ENCODE measurements at regions not wholly inside any gene's neighbourhood (a gene's known extent, or its start where the extent isn't known, plus 50 kb on each side); places are given as distances from the start of the nearest gene placed in this dataset.

DNA sequence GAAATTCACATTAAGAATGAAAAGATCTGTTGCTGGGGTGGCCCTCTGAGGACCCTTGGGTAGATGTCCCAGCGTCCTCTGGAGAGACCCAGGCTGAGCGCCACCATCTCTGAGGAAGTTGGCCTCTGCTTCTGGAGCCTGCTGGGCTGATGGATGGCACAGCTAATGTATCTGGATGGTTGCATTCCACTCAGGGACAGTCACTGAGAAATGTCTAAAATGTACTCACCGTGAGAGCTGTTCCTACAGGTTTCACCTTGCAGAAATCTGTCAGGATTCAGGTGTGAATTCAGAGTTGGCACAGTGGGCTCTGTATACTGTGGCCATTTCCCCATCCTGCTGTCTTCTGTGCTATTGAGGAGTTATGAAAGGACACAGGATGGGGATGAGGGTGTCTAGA is 247.2 kb downstream of the AACS start:
- POLR2A ChIA-PET (ENCODE audit: partially characterized antibody), result interaction anchor here (1.0 kb wide), 1 partner anchor 30 kb away, joined by 3 read pairs; no protein-coding TSS in a partner anchor

More for the DNA sequence above, 247.2 kb downstream of the AACS start:
- Histone ChIP-seq H2BK5ac (ENCODE audit: low read depth, low read length) (no peak overlapping the region), H4K91ac (replicated peaks; ENCODE audit: insufficient read length, low read length) (no peak overlapping the region), H4K5ac (ENCODE audit: insufficient read length, low read depth, low read length) (no peak overlapping the region), H2BK15ac (ENCODE audit: low read length) (no peak overlapping the region), H3K4me1 (replicated peaks in 1 of 4; ENCODE audit: control insufficient read depth in 3 of 4, insufficient read depth in 4 of 4, low read length in 3 of 4) (peaks cover 3 to 17% (median 8%) of the 10 kb centered on the region in 4 experiments), H3K18ac (ENCODE audit: extremely low read depth, low read length) (no peak overlapping the region), H3K79me1 (ENCODE audit: low read depth, low read length) (peaks cover 4% of the 10 kb centered on the region; the same call in 1 of the 2 replicates), H3K4me2 (ENCODE audit: insufficient read depth in 1 of 2, low read depth in 2 of 2, low read length in 2 of 2) (no peak overlapping the region), H3K4ac (replicated peaks; ENCODE audit: insufficient read length, low read depth, low read length) (no peak overlapping the region), H3K27ac (ENCODE audit: low read depth, low read length) (no peak overlapping the region), H2AK5ac (ENCODE audit: low read depth, low read length) (no peak overlapping the region), H2BK12ac (ENCODE audit: low read depth, low read length) (no peak overlapping the region), H3K9ac (replicated peaks in 1 of 4; ENCODE audit: extremely low read depth in 1 of 4, low read depth in 3 of 4, low read length in 3 of 4) (no peak overlapping the region), H2BK120ac (replicated peaks; ENCODE audit: low read depth, low read length) (no peak overlapping the region), H2AFZ (ENCODE audit: low read length) (no peak overlapping the region), H3K23me2 (ENCODE audit: low read depth, low read length) (no peaks in the 10 kb centered on the region; the same call in 1 of the 2 replicates), H3K56ac (replicated peaks; ENCODE audit: insufficient read length, low read depth, low read length) (no peak overlapping the region), H4K20me1 (replicated peaks in 1 of 2; ENCODE audit: control insufficient read depth in 1 of 2, insufficient read depth in 2 of 2, low read length in 2 of 2) (peaks cover 6 to 10% of the 10 kb centered on the region in 2 experiments), H3K79me2 (ENCODE audit: control insufficient read depth in 1 of 2, insufficient read depth in 2 of 2, low read length in 2 of 2) (peaks cover 0 to 21% of the 10 kb centered on the region in 2 experiments; a peak in 1 of 4 replicates), H3K23ac (ENCODE audit: insufficient read length) (no peak overlapping the region), H3K4me3 (ENCODE audit: extremely low read depth in 1 of 4, insufficient read depth in 2 of 4, low read depth in 3 of 4, low read length in 4 of 4) (no peak overlapping the region), H3K36me3 (ENCODE audit: control insufficient read depth in 2 of 4, insufficient read depth in 4 of 4, low read length in 3 of 4) (no peaks in the 10 kb centered on the region; a peak in 1 of 8 replicates), H2BK20ac (ENCODE audit: low read length) (no peak overlapping the region), H3K14ac (ENCODE audit: insufficient read length) (no peak overlapping the region), H4K8ac (ENCODE audit: extremely low read depth, insufficient read depth, low read length) (no peak overlapping the region), H3K9me3 (ENCODE audit: insufficient read depth in 2 of 2, low read depth in 1 of 2, low read length in 1 of 2) (no peaks in the 10 kb centered on the region), H3K27me3 (replicated peaks in 1 of 4; ENCODE audit: control insufficient read depth in 3 of 4, extremely low read depth in 1 of 4, insufficient read depth in 3 of 4, low read length in 3 of 4) (no peaks in the 10 kb centered on the region)
- no peak for FAIRE-seq
- WGBS, 2 experiments (ENCODE audit: extremely low coverage in 1 of 2, insufficient coverage in 1 of 2, insufficient read length in 1 of 2, insufficient replicate concordance in 2 of 2, low coverage in 1 of 2, low lambda C conversion rate in 2 of 2, missing lambda C conversion rate in 1 of 2), result 96% methylated on average over 3 of the region's 3 CpGs; no CpG with 5 or more reads in 1 of the 2 experiments
- no peak for DNase-seq (ENCODE audit: low read depth in 1 of 2, low spot score in 2 of 2)
- TF ChIP-seq CBX5 (IDR thresholded peaks at IDR 0.05; ENCODE audit: low read depth, low read length) (no peak), KDM5A (IDR thresholded peaks at IDR 0.05; ENCODE audit: low read length) (no peak), RBBP5 (IDR thresholded peaks at IDR 0.05; ENCODE audit: borderline replicate concordance, low read depth, low read length) (no peak), TEAD4 (IDR thresholded peaks at IDR 0.05; ENCODE audit: low read depth, low read length) (no peak), EP300 (IDR thresholded peaks at IDR 0.05; ENCODE audit: borderline replicate concordance in 1 of 2, low read depth in 2 of 2, low read length in 2 of 2) (no peak), ZNF274 (IDR thresholded peaks at IDR 0.05; ENCODE audit: borderline replicate concordance, extremely low read depth, low read length) (no peak), CTBP2 (IDR thresholded peaks at IDR 0.05; ENCODE audit: borderline replicate concordance, insufficient read depth, insufficient read length, low read length) (no peak)
- CTCF ChIA-PET (ENCODE audit: partially characterized antibody), result interaction anchor here (0.6 to 1.6 kb wide), 4 partner anchors 21 to 114 kb away, joined by 3 to 5 read pairs (median 3); no protein-coding TSS in a partner anchor
